NOMO-1 treated with DMSO at 0.1 percent for 48 hours (cell line): ENCODE measurements at regions not wholly inside any gene's neighbourhood (a gene's known extent, or its start where the extent isn't known, plus 50 kb on each side); places are given as distances from the start of the nearest gene placed in this dataset.

Source experiments
- DNase-seq: peaks from one replicate; lab custom pipeline; 2025; ENCODE audit not compliant: unreplicated experiment; lab: John Stamatoyannopoulos, UW

DNA sequence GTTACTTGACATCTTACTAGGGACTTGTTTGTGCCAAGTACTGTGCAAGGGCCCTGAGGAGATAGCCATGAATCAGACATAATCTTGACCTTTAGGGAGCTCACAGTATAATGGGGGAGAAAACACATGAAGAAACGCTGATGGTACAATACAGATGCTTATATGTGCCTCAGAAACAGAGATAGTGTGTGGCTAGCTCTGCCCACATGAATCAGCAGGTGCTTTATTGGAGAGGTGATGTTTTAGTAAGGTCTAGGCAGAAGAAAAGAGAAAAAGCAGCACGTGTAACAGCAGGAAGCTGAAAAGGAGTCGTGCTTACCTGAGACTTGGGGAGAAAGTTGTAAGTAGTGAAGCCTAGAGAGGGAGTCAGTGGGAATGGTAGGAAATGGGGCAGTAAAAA is 60.6 kb upstream of the LMO4 start:
- no peak for DNase-seq

DNA sequence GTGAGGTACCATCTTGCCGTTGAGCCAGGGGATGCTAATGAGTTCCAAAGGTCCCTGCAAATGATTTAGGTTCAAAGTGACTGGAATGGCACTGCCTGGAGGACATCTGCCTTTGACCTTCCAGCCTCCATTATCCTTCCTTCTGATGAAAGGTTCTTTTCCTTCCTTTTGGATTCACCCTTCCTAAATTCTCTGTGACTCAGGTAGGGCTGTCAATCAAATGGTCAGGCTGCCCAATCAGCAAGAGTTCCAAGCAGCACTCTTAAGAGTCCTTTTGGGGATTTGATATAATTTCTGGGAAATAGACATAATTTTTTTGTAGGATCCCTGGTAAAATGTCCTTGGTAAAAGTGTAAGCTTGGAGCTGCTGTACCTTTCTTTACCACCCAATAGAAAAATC is 58.8 kb upstream of the LMO4 start:
- no peak for DNase-seq

DNA sequence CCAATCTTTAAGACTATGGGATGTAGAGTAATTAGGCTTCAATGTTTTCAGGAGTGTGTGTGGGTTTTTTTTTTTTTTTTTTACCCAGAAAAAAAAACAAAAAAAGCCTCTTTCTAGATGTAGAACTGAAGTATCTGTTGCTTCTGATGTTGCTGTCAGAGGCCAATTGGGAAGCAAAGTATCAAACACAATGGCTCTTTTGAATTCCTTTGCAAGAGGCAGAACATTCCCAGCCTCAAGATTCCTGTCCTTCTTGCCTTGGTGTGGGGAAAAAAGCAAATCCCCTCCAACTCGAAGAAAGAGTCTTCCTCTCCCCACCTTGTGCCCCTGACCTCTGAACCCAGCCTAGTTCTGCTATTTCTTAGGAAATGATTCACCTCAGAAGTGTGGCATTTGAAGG is 55.4 kb upstream of the LMO4 start:
- DNase-seq, result no peak

DNA sequence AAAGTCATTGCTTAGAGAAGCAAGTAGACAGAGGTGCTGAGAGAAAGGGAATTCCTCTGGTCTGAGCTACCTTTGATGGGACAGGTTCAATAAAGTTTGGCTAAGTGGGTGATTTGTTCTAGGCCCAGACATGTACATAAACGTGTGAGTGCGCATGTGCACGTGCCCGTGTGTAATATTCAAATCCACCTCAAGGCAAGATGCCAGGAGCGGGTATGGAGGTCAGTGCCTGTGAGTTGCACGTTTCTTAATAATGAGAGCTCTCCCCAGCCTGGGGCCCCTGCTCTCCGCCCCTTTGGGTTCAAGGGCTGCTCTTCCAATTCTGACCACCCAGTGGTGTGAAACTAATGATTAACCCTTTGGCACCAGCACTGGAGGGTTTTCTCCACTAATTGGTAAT is 53.8 kb upstream of the LMO4 start:
- no peak for DNase-seq

DNA sequence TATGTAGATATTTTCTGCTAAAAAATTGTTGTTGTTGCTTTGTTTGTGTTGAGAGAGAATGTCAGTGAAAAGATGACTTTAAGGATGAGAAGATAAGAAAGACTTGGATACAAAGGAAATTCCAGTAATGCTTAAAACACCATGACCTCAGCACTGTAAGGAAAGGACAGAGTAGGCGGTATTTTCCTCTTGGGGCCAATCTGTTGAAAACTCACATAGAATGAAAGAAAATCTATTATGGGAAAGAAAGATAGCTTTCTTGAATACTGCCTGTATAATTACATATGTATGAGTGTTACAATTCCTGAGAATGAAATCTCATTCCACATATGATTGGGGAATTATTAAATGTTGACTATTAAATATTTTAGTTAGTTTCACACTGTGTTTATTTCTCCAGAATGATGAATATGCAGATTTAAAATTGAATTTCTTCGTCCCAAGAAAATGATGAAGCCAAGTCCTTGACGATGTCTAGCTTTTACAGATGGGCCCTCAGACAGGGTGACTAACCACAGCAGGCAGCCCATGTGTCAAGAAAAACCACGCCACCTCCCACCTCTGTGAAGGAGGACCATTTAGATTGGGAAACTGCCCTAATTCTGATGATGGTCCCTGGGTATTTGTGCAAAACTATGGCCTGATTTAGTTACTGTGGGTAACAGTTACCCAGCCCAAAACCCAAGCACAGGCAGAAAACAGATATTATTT is 49.7 kb upstream of the LMO4 start:
- DNase-seq, result no peak
